Sigmoid colon (tissue), 4 donors: ENCODE measurements at regions not wholly inside any gene's neighbourhood (a gene's known extent, or its start where the extent isn't known, plus 50 kb on each side); places are given as distances from the start of the nearest gene placed in this dataset.

Source experiments
- EP300 ChIP-seq, 4 donors: sonication (generic); formaldehyde crosslinking; IDR thresholded peaks; one replicate each; pipeline ENCODE4 v1.6.1; 2017; ENCODE audit warnings: antibody characterized with exemption in 4 of 4
- POLR2A ChIP-seq, 2 donors: fragments of 450-650 bp; IDR thresholded peaks; one replicate each; pipeline ENCODE4 v1.6.1; 2016; ENCODE audit warnings: antibody characterized with exemption in 2 of 2, mild to moderate bottlenecking in 2 of 2, moderate library complexity in 2 of 2
- TF ChIP-seq, protein P1 (sequence below), 4 experiments: fragments of 450-650 bp in 3 of 4; fragments of 200-600 bp in 1 of 4; IDR thresholded peaks; one replicate each; pipeline ENCODE4 v1.5.1; 2016 to 2019; ENCODE audit warnings: antibody characterized with exemption in 4 of 4, mild to moderate bottlenecking in 3 of 4, moderate library complexity in 2 of 4

DNA sequence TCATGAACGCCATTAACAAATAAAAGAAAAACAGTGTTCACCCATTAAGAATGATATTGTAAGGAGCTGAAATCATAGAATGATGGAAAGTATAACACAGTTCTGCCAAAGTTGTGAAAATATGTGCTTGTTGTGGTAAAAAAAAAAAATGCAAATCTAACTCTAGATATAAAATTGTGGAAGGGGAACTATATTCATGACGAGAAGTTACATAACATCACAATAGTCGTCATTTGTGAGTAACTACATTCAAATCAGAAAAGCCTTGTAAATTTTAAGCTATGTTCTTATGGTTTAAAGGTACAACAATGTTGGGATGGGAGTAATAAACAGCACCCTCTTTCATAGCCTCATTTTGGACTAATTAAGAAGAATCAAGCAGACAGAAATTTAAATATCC is 57.6 kb upstream of the PRDM8 start:
- TF ChIP-seq, protein P1, sequence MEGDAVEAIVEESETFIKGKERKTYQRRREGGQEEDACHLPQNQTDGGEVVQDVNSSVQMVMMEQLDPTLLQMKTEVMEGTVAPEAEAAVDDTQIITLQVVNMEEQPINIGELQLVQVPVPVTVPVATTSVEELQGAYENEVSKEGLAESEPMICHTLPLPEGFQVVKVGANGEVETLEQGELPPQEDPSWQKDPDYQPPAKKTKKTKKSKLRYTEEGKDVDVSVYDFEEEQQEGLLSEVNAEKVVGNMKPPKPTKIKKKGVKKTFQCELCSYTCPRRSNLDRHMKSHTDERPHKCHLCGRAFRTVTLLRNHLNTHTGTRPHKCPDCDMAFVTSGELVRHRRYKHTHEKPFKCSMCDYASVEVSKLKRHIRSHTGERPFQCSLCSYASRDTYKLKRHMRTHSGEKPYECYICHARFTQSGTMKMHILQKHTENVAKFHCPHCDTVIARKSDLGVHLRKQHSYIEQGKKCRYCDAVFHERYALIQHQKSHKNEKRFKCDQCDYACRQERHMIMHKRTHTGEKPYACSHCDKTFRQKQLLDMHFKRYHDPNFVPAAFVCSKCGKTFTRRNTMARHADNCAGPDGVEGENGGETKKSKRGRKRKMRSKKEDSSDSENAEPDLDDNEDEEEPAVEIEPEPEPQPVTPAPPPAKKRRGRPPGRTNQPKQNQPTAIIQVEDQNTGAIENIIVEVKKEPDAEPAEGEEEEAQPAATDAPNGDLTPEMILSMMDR (IDR thresholded peaks at IDR 0.05) = no peak
- TF ChIP-seq POLR2A (IDR thresholded peaks at IDR 0.05) = no peak
- TF ChIP-seq EP300 (IDR thresholded peaks at IDR 0.05) = no peak
